ENCODE measurements at regions not wholly inside any gene's neighbourhood (a gene's known extent, or its start where the extent isn't known, plus 50 kb on each side); places are given as distances from the start of the nearest gene placed in this dataset.
"Not testable (repeated sequence)": the region's sequence is repeated elsewhere in the genome, so short reads cannot be mapped to it uniquely, and the experiment has no call there.

DNA sequence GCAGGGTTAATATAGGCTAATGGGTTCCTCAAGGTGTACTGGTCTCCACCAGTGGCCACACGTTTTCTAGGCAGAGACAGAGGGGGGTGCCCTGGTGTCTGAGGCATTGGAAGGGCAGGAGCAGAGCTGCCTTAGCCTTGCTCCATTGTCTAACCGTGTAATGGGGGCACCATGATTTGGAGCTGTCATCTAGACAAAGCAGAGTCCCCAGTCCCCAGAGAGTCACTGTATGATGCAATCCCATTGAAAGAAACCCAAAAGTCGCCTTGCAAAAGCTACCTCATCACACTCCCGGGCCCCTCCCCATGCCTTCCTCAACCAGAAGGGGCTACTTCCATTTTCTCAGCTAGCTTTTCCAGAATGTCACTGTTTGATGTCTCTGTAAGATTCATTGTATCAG lies 487.1 kb downstream of the AACS start:
- in situ Hi-C loops (cut with MboI; ENCODE audit: low pct_unique_long_range_greater_than_20kb, low sequenced_read_pairs, unreplicated experiment) = no loop called here
- DNase-seq (ENCODE audit: low spot score) = no peak
- TF ChIP-seq, protein P1, sequence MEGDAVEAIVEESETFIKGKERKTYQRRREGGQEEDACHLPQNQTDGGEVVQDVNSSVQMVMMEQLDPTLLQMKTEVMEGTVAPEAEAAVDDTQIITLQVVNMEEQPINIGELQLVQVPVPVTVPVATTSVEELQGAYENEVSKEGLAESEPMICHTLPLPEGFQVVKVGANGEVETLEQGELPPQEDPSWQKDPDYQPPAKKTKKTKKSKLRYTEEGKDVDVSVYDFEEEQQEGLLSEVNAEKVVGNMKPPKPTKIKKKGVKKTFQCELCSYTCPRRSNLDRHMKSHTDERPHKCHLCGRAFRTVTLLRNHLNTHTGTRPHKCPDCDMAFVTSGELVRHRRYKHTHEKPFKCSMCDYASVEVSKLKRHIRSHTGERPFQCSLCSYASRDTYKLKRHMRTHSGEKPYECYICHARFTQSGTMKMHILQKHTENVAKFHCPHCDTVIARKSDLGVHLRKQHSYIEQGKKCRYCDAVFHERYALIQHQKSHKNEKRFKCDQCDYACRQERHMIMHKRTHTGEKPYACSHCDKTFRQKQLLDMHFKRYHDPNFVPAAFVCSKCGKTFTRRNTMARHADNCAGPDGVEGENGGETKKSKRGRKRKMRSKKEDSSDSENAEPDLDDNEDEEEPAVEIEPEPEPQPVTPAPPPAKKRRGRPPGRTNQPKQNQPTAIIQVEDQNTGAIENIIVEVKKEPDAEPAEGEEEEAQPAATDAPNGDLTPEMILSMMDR (IDR thresholded peaks at IDR 0.05; ENCODE audit: extremely low read depth, insufficient read depth, missing control alignments) = no peak

DNA sequence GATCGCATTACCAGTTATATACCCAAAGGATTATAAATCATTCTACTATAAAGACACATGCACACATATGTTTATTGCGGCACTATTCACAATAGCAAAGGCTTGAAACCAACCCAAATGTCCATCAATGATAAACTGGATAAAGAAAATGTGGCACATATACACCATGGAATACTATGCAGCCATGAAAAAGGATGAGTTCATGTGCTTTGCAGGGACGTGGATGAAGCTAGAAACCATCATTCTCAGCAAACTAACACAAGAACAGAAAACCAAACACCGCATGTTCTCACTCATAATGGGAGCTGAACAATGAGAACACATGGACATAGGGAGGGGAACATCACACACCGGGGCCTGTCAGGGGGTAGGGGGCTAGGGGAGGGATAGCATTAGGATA lies 495.8 kb downstream of the AACS start:
- in situ Hi-C loops (cut with MboI; ENCODE audit: low pct_unique_long_range_greater_than_20kb, low sequenced_read_pairs, unreplicated experiment) = not testable (repeated sequence)

GRCh38 chr12:125564753-125565152 lies 499.5 kb downstream of the AACS start:
- DNase-seq (ENCODE audit: low spot score) = peak; percentile 16
- in situ Hi-C loops (cut with MboI; ENCODE audit: low pct_unique_long_range_greater_than_20kb, low sequenced_read_pairs, unreplicated experiment) = no loop called here
- TF ChIP-seq, protein P1 (IDR thresholded peaks at IDR 0.05; ENCODE audit: extremely low read depth, insufficient read depth, missing control alignments) = no peak

More for the DNA sequence above, 495.8 kb downstream of the AACS start:
- DNase-seq (ENCODE audit: low spot score) = not testable (repeated sequence)

GRCh38 chr12:125567581-125567980 lies 502.3 kb downstream of the AACS start:
- in situ Hi-C loops (cut with MboI; ENCODE audit: low pct_unique_long_range_greater_than_20kb, low sequenced_read_pairs, unreplicated experiment) = no loop called here
- TF ChIP-seq, protein P1 (IDR thresholded peaks at IDR 0.05; ENCODE audit: extremely low read depth, insufficient read depth, missing control alignments) = no peak
- DNase-seq (ENCODE audit: low spot score) = no peak

DNA sequence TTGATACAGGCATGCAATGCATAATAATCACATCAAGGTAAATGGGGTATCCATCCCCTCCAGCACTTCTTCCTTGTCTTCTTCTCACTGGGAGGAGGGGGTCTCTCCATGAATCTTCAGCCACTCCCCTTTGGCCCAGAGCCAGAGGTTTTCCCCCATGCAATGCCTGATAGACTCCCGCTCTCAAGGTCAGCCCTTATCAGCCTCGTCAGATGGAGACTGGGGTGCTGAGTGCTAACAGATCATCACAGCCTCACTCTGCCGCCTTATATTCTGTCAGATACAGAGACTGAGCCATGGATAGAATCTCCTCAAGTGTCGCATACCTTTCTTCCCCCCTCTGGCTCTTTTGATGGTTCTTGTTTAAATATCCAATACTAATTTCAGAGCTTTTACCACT lies 503.1 kb downstream of the AACS start:
- in situ Hi-C loops (cut with MboI; ENCODE audit: low pct_unique_long_range_greater_than_20kb, low sequenced_read_pairs, unreplicated experiment) = no loop called here
- TF ChIP-seq, protein P1 (IDR thresholded peaks at IDR 0.05; ENCODE audit: extremely low read depth, insufficient read depth, missing control alignments) = no peak
- DNase-seq (ENCODE audit: low spot score) = no peak

GRCh38 chr12:125573271-125573670 lies 508.0 kb downstream of the AACS start:
- TF ChIP-seq, protein P1 (IDR thresholded peaks at IDR 0.05; ENCODE audit: extremely low read depth, insufficient read depth, missing control alignments) = no peak
- in situ Hi-C loops (cut with MboI; ENCODE audit: low pct_unique_long_range_greater_than_20kb, low sequenced_read_pairs, unreplicated experiment) = no loop called here

GRCh38 chr12:125577334-125577733 lies 512.1 kb downstream of the AACS start:
- in situ Hi-C loops (cut with MboI; ENCODE audit: low pct_unique_long_range_greater_than_20kb, low sequenced_read_pairs, unreplicated experiment) = no loop called here

More at GRCh38 chr12:125573271-125573670, 508.0 kb downstream of the AACS start:
- DNase-seq (ENCODE audit: low spot score) = no peak

More at GRCh38 chr12:125577334-125577733, 512.1 kb downstream of the AACS start:
- TF ChIP-seq, protein P1 (IDR thresholded peaks at IDR 0.05; ENCODE audit: extremely low read depth, insufficient read depth, missing control alignments) = no peak
- DNase-seq (ENCODE audit: low spot score) = no peak

All from GM13977 (cell line).